OCI-M1 (cell line): ENCODE measurements at regions not wholly inside any gene's neighbourhood (a gene's known extent, or its start where the extent isn't known, plus 50 kb on each side); places are given as distances from the start of the nearest gene placed in this dataset.

Source experiments
- DNase-seq: peaks from one replicate; lab custom pipeline; 2025; lab: John Stamatoyannopoulos, UW

- no peak for DNase-seq
Observed at GRCh38 chr5:6806668-6807067, 93.4 kb downstream of the TENT4A start.

- no peak for DNase-seq
Observed at GRCh38 chr5:6808462-6808861, 95.2 kb downstream of the TENT4A start.

- no peak for DNase-seq
Observed at GRCh38 chr5:6810641-6811405, 97.6 kb downstream of the TENT4A start.

- DNase-seq = no peak
Observed at GRCh38 chr5:6812091-6812490, 98.9 kb downstream of the TENT4A start.

GRCh38 chr5:6812800-6813731, 99.8 kb downstream of the TENT4A start:
- DNase-seq = peak; percentile 74

- no peak for DNase-seq
Observed at GRCh38 chr5:6814816-6815215, 101.6 kb downstream of the TENT4A start.

GRCh38 chr5:6818594-6819511, 105.6 kb downstream of the TENT4A start:
- DNase-seq = peak; percentile 41

- DNase-seq = no peak
Observed at GRCh38 chr5:6819521-6819920, 106.3 kb downstream of the TENT4A start.

GRCh38 chr5:6820851-6821479, 107.7 kb downstream of the TENT4A start:
- peak; percentile 78 for DNase-seq

- DNase-seq = no peak
Observed at GRCh38 chr5:6822068-6822467, 108.8 kb downstream of the TENT4A start.

GRCh38 chr5:6822556-6823343, 109.5 kb downstream of the TENT4A start:
- no peak for DNase-seq

GRCh38 chr5:6823996-6824395, 110.8 kb downstream of the TENT4A start:
- DNase-seq = no peak

GRCh38 chr5:6825678-6826244, 112.5 kb downstream of the TENT4A start:
- no peak for DNase-seq

GRCh38 chr5:6826756-6827155, 113.5 kb downstream of the TENT4A start:
- DNase-seq = no peak

GRCh38 chr5:6827526-6828219, 114.4 kb downstream of the TENT4A start:
- DNase-seq = peak; percentile 84

- DNase-seq = no peak
Observed at GRCh38 chr5:6829150-6829784, 116.0 kb downstream of the TENT4A start.

- no peak for DNase-seq
Observed at GRCh38 chr5:6830643-6831239, 117.5 kb downstream of the TENT4A start.
